Activated naive CD4-positive, alpha-beta T cell treated with anti-CD3 and anti-CD28 coated beads for 36 hours (primary cell): ENCODE measurements at regions not wholly inside any gene's neighbourhood (a gene's known extent, or its start where the extent isn't known, plus 50 kb on each side); places are given as distances from the start of the nearest gene placed in this dataset.
"Not testable (repeated sequence)": the region's sequence is repeated elsewhere in the genome, so short reads cannot be mapped to it uniquely, and the experiment has no call there.

Experiments used
- CTCF ChIA-PET: fragments of 350-600 bp; sonication (Branson Sonifier 250); formaldehyde crosslinking; loops from one replicate; lab custom pipeline; 2021; ENCODE audit warnings: antibody characterized with exemption; lab: Charles Lee
- DNase-seq: peaks from one replicate; pipeline ENCODE4 v3.0.0-alpha.2; 2020
- H3K27ac Mint-ChIP-seq: one replicate; pipeline ENCODE4 v1.8.0; 2021; ENCODE audit warnings: mild to moderate bottlenecking, mixed read lengths
- H3K27me3 Mint-ChIP-seq: one replicate; pipeline ENCODE4 v1.8.0; 2021; ENCODE audit warnings: low read depth, mixed read lengths
- H3K36me3 Mint-ChIP-seq: one replicate; pipeline ENCODE4 v1.8.0; 2021; ENCODE audit warnings: low read depth, mixed read lengths
- H3K4me1 Mint-ChIP-seq: one replicate; pipeline ENCODE4 v1.8.0; 2021; ENCODE audit warnings: low read depth, mixed read lengths
- H3K4me3 Mint-ChIP-seq: one replicate; pipeline ENCODE4 v1.8.0; 2021; ENCODE audit warnings: mild to moderate bottlenecking, moderate library complexity, mixed read lengths
- H3K9me3 Mint-ChIP-seq: one replicate; pipeline ENCODE4 v1.8.0; 2021; ENCODE audit warnings: mixed read lengths
- intact Hi-C: fragments of 100-400 bp; cut with micrococcal nuclease; formaldehyde crosslinking; loops from one replicate; pipeline ENCODE4 v1.15.1; 2023

- no peaks in the 10 kb centered on the region for H3K4me1 Mint-ChIP-seq
- CTCF ChIA-PET, result interaction anchor here (1.3 kb wide), 1 partner anchor 30 kb away, joined by 3 read pairs; no protein-coding TSS in a partner anchor
- no peaks in the 10 kb centered on the region for H3K36me3 Mint-ChIP-seq
- intact Hi-C loops, result no loop called here
- peaks cover 8% of the 10 kb centered on the region for H3K9me3 Mint-ChIP-seq
- DNase-seq, result no peak
- no peaks in the 10 kb centered on the region for H3K27me3 Mint-ChIP-seq
- no peak overlapping the region for H3K27ac Mint-ChIP-seq
- H3K4me3 Mint-ChIP-seq, result no peak overlapping the region
Measured at GRCh38 chr5:130908186-130908585, 256.9 kb downstream of the HINT1 start.

GRCh38 chr5:130897537-130898195 is 267.4 kb downstream of the HINT1 start:
- H3K4me1 Mint-ChIP-seq, CTCF ChIA-PET: not testable (repeated sequence)

DNA sequence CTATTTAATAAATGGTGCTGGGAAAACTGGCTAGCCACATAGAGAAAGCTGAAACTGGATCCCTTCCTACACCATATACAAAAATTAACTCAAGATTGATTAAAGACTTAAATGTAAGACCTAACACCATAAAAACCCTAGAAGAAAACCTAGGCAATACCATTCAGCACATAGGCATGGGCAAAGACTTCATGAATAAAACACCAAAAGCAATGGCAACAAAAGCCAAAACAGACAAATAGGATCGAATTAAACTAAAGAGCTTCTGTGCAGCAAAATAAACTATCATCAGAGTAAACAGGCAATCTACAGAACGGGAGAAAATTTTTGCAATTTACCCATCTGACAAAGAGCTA is 267.9 kb downstream of the HINT1 start:
- H3K27me3 Mint-ChIP-seq, H3K4me1 Mint-ChIP-seq, H3K27ac Mint-ChIP-seq, DNase-seq, H3K4me3 Mint-ChIP-seq, intact Hi-C loops, H3K9me3 Mint-ChIP-seq, CTCF ChIA-PET, H3K36me3 Mint-ChIP-seq: not testable (repeated sequence)

More at GRCh38 chr5:130897537-130898195, 267.4 kb downstream of the HINT1 start:
- H3K27ac Mint-ChIP-seq, H3K27me3 Mint-ChIP-seq, H3K4me3 Mint-ChIP-seq, DNase-seq, intact Hi-C loops, H3K36me3 Mint-ChIP-seq, H3K9me3 Mint-ChIP-seq: not testable (repeated sequence)

- Mint-ChIP-seq H3K36me3 (no peaks in the 10 kb centered on the region), H3K27ac (no peak overlapping the region), H3K4me1 (no peaks in the 10 kb centered on the region), H3K9me3 (peaks cover 6% of the 10 kb centered on the region), H3K27me3 (peaks cover 3% of the 10 kb centered on the region), H3K4me3 (no peak overlapping the region)
- CTCF ChIA-PET, result no interaction called here
- DNase-seq, result no peak
- intact Hi-C loops, result no loop called here
Measured at GRCh38 chr5:130896636-130897035, 268.4 kb downstream of the HINT1 start.

DNA sequence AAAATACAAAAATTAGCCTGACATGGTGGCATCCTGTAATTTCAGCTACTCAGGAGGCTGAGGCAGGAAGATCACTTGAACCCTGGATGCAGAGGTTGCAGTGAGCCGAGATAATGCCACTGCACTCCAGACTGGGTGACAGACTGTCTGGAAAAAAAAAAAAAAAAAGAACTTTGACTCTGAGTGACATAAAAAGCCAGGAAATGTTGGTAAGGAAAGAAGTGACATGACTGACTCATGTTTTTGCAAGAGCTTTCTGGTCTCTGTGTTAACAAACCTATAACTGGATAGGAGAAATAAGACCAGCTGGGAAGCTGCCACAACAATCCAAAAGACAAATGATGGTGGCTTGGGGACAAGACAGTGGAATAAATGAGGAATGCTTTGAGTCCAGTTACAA is 272.1 kb downstream of the HINT1 start:
- peaks cover 3% of the 10 kb centered on the region for H3K9me3 Mint-ChIP-seq
- H3K27me3 Mint-ChIP-seq, result peaks cover 5% of the 10 kb centered on the region
- no peak overlapping the region for H3K4me3 Mint-ChIP-seq
- no peaks in the 10 kb centered on the region for H3K36me3 Mint-ChIP-seq
- intact Hi-C loops, result no loop called here
- DNase-seq, result no peak
- CTCF ChIA-PET, result no interaction called here
- no peak overlapping the region for H3K27ac Mint-ChIP-seq
- no peaks in the 10 kb centered on the region for H3K4me1 Mint-ChIP-seq

- Mint-ChIP-seq H3K27me3 (peaks cover 7% of the 10 kb centered on the region), H3K27ac (no peak overlapping the region), H3K4me3 (no peak overlapping the region), H3K36me3 (no peaks in the 10 kb centered on the region), H3K4me1 (peaks cover 5% of the 10 kb centered on the region), H3K9me3 (peaks cover 3% of the 10 kb centered on the region)
- CTCF ChIA-PET, result no interaction called here
- intact Hi-C loops, result no loop called here
- DNase-seq, result no peak
Measured at GRCh38 chr5:130890610-130891009, 274.4 kb downstream of the HINT1 start.

DNA sequence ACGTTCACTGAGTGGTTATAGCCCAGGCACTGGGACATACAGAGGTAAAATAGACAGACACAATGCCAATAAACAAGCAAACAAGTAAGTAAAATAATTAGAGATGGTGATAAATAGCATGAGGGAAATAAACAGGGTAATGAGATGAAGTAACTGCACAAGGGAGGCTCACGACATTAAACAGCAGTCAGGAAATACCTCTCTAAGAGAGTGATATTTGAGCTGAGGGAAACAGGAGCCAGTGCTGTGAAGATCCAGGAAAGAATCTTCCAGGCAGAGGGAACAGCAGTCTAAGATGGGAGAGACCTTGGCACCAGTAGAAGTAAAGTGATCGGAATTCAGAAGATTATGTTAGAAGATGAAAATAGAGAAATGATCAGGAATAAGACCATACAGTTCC is 279.4 kb downstream of the HINT1 start:
- intact Hi-C loops, result no loop called here
- peaks cover 5% of the 10 kb centered on the region for H3K4me1 Mint-ChIP-seq
- no peak for DNase-seq
- peaks cover 3% of the 10 kb centered on the region for H3K27me3 Mint-ChIP-seq
- CTCF ChIA-PET, result no interaction called here
- no peaks in the 10 kb centered on the region for H3K36me3 Mint-ChIP-seq
- H3K9me3 Mint-ChIP-seq, result no peaks in the 10 kb centered on the region
- no peak overlapping the region for H3K27ac Mint-ChIP-seq
- no peak overlapping the region for H3K4me3 Mint-ChIP-seq

- intact Hi-C loops, result no loop called here
- CTCF ChIA-PET, result no interaction called here
- peaks cover 3% of the 10 kb centered on the region for H3K27me3 Mint-ChIP-seq
- no peaks in the 10 kb centered on the region for H3K36me3 Mint-ChIP-seq
- no peaks in the 10 kb centered on the region for H3K9me3 Mint-ChIP-seq
- peaks cover 5% of the 10 kb centered on the region for H3K4me1 Mint-ChIP-seq
- no peak overlapping the region for H3K27ac Mint-ChIP-seq
- DNase-seq, result no peak
- no peak overlapping the region for H3K4me3 Mint-ChIP-seq
Measured at GRCh38 chr5:130885027-130885426, 280.0 kb downstream of the HINT1 start.

- CTCF ChIA-PET, result no interaction called here
- Mint-ChIP-seq H3K4me1 (peaks cover 5% of the 10 kb centered on the region), H3K9me3 (no peaks in the 10 kb centered on the region), H3K27me3 (peaks cover 3% of the 10 kb centered on the region), H3K4me3 (no peak overlapping the region), H3K36me3 (no peaks in the 10 kb centered on the region), H3K27ac (no peak overlapping the region)
- DNase-seq, result no peak
- intact Hi-C loops, result no loop called here
Measured at GRCh38 chr5:130884023-130884422, 281.0 kb downstream of the HINT1 start.

DNA sequence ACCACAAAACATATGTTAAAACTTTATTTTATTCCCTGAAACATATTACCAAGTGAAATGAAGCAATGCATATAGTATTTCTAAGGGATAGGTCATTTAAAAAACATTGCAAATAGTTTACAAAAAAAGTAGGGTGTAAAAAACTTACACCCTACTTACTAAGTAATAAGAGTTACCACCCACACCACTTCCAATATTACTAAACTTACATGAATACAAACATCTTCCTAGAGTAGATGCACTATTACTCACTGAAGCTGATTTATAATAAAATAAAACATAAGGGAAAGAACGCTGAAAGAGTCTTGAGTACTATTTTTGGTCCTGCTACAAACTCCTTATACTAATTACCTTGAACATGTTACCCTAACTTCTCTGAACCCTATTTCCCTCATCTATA is 289.4 kb downstream of the HINT1 start:
- CTCF ChIA-PET, result no interaction called here
- H3K27me3 Mint-ChIP-seq, result no peaks in the 10 kb centered on the region
- no peaks in the 10 kb centered on the region for H3K36me3 Mint-ChIP-seq
- intact Hi-C loops, result no loop called here
- DNase-seq, result no peak
- H3K27ac Mint-ChIP-seq, result no peak overlapping the region
- H3K4me3 Mint-ChIP-seq, result no peak overlapping the region
- H3K9me3 Mint-ChIP-seq, result no peaks in the 10 kb centered on the region
- no peaks in the 10 kb centered on the region for H3K4me1 Mint-ChIP-seq

DNA sequence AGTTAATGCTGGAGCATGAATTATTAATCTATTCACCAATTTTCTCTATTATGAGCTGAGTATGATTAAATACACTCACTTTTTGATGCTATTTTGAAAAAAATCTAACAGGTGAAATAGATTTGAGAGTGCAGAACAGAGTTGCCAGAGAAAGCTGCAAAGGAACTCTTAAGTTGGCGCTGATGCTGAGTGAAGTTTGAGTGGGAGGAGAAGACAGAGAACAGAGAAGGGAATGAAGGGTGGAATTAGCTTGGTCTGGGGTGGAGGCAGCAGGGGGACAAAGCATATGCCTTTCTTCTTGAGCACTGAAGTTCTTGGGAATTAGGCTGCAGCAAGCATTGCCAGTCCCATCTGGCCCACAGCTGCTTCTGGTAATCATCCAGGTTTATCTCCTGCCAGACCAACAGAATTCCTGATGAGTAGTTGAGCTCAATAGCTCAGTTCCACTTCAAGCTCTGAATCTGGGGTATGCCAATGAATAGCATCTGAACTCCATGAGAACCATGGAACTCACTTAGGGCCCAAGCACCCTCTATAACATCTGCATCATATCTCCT is 290.1 kb downstream of the HINT1 start:
- H3K27me3 Mint-ChIP-seq, result no peaks in the 10 kb centered on the region
- intact Hi-C loops, result no loop called here
- no peaks in the 10 kb centered on the region for H3K9me3 Mint-ChIP-seq
- no peaks in the 10 kb centered on the region for H3K36me3 Mint-ChIP-seq
- no peak overlapping the region for H3K27ac Mint-ChIP-seq
- no peak overlapping the region for H3K4me3 Mint-ChIP-seq
- no peaks in the 10 kb centered on the region for H3K4me1 Mint-ChIP-seq
- CTCF ChIA-PET, result no interaction called here
- no peak for DNase-seq

GRCh38 chr5:130871346-130872086 is 293.5 kb downstream of the HINT1 start:
- intact Hi-C loops, result loop anchor here (1.0 kb wide), 3 partner anchors 198 to 546 kb away; no protein-coding TSS in a partner anchor
- peak; percentile 53 for DNase-seq
- Mint-ChIP-seq H3K27me3 (no peaks in the 10 kb centered on the region), H3K27ac (no peak overlapping the region), H3K4me1 (no peaks in the 10 kb centered on the region), H3K9me3 (no peaks in the 10 kb centered on the region), H3K36me3 (no peaks in the 10 kb centered on the region), H3K4me3 (no peak overlapping the region)
- CTCF ChIA-PET, result interaction anchor here (0.6 to 2.4 kb wide), 24 partner anchors 9 to 1108 kb away, joined by 3 to 17 read pairs (median 4); no protein-coding TSS in a partner anchor
